Activated CD8-positive, alpha-beta memory T cell treated with anti-CD3 and anti-CD28 coated beads for 36 hours (primary cell): ENCODE measurements at regions not wholly inside any gene's neighbourhood (a gene's known extent, or its start where the extent isn't known, plus 50 kb on each side); places are given as distances from the start of the nearest gene placed in this dataset.
"Not testable (repeated sequence)": the region's sequence is repeated elsewhere in the genome, so short reads cannot be mapped to it uniquely, and the experiment has no call there.

ENCODE experiments used
- CTCF ChIA-PET: fragments of 350-600 bp; sonication (Branson Sonifier 250); formaldehyde crosslinking; loops from one replicate; lab custom pipeline; 2021; ENCODE audit warnings: antibody characterized with exemption; lab: Charles Lee
- POLR2A ChIA-PET: fragments of 350-600 bp; sonication (Branson Sonifier 250); formaldehyde crosslinking; loops from one replicate; lab custom pipeline; 2021; ENCODE audit warnings: antibody characterized with exemption; lab: Charles Lee

GRCh38 chr3:94758751-94759150, 695.9 kb downstream of the NSUN3 start:
- CTCF ChIA-PET, result no interaction called here
- POLR2A ChIA-PET, result no interaction called here

GRCh38 chr3:94772402-94772801, 709.5 kb downstream of the NSUN3 start:
- CTCF ChIA-PET, result no interaction called here
- POLR2A ChIA-PET, result no interaction called here

GRCh38 chr3:94775746-94776145, 712.9 kb downstream of the NSUN3 start:
- ChIA-PET POLR2A (no interaction called here), CTCF (no interaction called here)

- ChIA-PET CTCF (no interaction called here), POLR2A (no interaction called here)
Measured at GRCh38 chr3:94776401-94776915, 713.6 kb downstream of the NSUN3 start.

DNA sequence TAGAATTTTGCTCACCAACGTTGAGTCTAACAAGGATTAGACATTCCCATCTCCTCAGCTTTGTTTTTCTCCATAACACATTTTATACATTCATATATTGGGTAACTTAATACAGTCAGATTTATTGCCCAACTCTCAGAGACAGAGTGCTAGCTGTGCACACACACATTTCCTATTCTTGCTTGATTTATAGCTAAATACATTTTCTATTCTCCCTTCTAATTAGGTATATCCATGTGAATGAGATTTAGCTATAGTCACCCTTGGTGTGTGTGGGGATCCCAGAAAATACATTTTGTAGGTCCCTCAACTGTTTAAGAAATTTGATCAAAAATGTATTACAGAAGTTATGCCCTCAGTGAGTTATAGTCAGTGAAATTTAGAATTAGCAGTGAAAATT, 715.4 kb downstream of the NSUN3 start:
- POLR2A ChIA-PET, result no interaction called here
- CTCF ChIA-PET, result no interaction called here

DNA sequence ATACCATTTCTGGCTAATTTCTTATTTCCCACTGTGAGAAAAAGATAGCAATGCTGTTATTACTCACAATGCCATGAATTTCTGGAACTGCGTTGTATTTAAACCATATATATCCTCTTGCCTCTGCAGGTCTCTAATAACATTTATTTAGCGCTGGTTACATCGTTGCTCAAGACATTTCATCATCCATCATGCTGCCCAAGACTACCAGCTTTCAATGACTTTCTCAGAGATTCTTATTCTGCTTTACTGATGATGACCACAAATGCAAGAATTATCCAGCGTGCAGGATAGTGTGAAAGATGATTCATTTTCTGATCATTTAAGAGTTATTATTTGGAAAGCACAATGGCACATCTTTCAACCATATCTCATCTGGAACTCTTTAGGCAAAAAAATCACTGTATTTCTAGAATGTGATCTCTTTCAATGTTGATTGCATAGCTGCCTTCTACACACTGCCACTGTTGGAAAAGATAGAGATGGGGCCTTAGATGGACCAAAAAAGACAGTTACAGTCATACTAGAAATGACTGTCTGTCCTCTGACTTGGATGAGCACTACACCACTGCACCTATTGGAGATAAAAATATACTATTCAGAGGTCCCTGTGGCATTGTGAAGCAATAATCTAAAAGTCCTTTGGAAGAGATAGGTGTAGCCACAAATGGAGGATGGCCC, 716.1 kb downstream of the NSUN3 start:
- ChIA-PET CTCF (no interaction called here), POLR2A (no interaction called here)

DNA sequence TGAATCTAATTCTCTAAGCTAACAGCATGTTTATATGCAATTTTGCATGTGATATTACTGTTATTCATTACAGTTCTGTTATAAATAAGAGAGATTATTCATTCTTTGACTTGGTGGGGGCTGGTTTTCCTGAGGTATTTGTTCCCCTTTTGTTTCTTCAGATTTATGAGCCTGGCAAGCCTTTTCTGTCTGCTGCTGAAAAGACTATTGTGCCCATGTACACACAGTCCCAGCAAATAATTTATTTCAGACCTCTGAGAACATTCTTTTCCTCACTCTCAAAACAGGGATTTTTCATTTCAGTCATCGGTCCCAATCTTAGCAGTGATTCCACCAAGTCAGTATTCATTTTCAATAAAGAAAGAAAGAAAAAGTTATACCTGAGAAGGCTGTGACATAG, 716.8 kb downstream of the NSUN3 start:
- POLR2A ChIA-PET, result no interaction called here
- CTCF ChIA-PET, result no interaction called here

GRCh38 chr3:94784274-94784673, 721.4 kb downstream of the NSUN3 start:
- ChIA-PET POLR2A (no interaction called here), CTCF (no interaction called here)

DNA sequence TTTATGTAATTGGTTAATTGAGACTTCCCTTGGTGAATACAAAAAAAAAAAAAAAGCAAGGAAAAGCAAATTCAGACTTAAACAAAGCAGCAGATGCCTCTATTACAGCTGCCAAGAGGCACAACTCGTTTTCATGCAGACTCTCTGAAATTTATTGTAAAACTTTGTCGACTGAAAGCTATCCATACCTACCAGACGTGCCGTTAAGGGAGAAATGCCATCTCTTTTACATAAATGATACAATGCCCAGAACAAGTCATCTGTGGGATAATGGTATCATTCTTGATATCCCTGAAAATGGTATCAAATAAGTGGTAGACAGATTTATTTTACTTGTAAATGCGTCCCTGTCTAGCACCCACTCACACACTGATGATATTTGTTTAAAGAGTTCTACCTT, 724.2 kb downstream of the NSUN3 start:
- ChIA-PET CTCF (no interaction called here), POLR2A (no interaction called here)

GRCh38 chr3:94787734-94788270, 724.9 kb downstream of the NSUN3 start:
- ChIA-PET CTCF (no interaction called here), POLR2A (no interaction called here)

DNA sequence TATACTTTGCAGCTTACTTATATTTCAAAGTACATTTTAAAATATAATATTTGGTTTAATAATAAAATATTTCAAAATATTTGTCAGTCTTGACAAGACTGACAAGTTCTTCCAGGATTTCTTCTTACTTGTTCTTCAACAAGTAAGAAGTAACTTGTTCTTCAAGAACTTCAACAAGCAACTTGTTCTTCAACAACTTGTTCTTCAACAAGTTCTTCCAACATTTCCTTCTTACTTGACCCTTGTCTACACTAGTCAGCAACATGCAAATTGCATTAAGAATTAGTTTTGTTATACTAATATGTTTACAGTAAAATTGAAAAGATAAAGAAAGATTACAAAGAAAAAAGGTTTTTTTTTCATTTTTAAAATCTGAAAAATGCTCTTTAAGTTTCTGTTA, 731.7 kb downstream of the NSUN3 start:
- POLR2A ChIA-PET, result no interaction called here
- CTCF ChIA-PET, result no interaction called here

DNA sequence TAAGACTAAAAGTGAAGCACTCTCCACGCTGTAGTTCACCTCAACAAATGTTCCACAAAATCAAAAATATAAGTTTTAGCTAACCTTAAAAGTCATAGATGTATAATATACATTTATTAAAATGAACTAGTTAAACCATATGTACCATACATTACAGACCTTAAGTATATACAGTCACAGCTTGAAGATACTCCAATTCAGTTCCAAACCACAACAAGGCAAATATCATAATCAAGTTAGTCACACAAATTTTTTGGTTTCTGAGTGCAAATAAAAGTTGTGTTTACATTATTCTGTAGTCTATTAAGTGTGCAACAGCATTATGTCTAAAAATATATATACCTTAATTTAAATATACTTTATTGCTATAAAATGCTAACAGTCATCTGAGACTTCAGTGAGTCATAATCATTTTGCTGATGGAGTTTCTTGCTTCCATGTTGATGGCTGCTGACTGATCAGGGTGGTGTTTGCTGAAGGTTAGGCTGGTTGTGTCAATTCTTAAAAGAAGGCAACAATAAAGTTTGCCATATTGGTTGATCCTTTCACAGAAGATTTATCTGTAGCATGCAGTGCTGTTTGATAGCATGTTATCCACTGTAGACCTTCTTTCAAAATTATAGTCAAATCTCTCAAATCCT, 736.7 kb downstream of the NSUN3 start:
- POLR2A ChIA-PET, result no interaction called here
- CTCF ChIA-PET, result no interaction called here

GRCh38 chr3:94811836-94812235, 749.0 kb downstream of the NSUN3 start:
- CTCF ChIA-PET, result no interaction called here
- POLR2A ChIA-PET, result no interaction called here

DNA sequence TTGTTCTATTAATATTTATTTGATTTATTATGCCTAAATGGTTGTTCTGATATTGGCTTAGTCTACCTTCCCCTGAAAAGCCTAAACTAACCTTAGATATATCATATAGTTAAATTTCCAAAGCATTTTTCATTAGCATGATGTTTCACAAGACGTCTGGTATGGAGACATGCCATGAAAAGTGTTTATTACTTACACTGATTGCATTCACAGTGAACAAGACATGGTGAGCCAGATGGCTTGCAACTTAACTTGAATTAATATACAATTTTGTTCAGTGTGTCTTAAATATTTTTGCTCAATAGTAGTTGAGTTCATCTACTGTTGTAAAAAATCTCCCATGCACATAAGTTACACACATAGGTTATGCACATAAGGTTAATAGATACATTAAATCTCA, 758.4 kb downstream of the NSUN3 start:
- ChIA-PET CTCF (no interaction called here), POLR2A (no interaction called here)

- ChIA-PET CTCF (no interaction called here), POLR2A (no interaction called here)
Measured at GRCh38 chr3:94822298-94822697, 759.4 kb downstream of the NSUN3 start.

DNA sequence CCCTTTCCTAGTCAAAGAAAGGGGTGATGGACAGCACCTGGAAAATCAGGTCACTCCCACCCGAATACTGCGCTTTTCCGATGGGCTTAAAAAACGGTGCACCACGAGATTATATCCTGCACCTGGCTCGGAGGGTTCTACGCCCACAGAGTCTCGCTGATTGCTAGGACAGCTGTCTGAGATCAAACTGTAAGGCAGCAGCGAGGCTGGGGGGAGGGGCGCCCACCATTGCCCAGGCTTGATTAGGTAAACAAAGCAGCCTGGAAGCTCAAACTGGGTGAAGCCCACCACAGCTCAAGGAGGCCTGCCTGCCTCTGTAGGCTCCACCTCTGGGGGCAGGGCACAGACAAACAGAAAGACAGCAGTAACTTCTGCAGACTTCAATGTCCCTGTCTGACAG, 783.4 kb downstream of the NSUN3 start:
- POLR2A ChIA-PET, CTCF ChIA-PET: not testable (repeated sequence)

DNA sequence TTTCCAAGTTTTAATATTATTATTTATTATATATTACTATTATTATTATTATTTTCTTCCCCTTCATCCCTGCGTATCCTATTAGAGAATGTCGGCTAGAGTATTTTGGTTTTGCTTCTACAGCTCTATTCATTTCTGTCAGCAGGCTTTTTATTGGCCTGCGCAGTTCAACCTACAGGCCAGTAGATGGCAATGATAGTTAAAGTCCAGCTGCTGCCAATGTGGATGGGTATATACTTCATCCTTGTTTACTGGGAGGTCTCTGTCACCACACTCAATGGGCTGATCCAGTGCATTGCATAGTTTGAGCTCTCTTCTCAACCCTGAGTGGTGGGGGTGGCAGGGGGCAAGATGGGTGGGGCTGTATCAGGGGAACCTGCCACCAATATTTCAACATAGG, 799.8 kb downstream of the NSUN3 start:
- ChIA-PET CTCF (no interaction called here), POLR2A (no interaction called here)

DNA sequence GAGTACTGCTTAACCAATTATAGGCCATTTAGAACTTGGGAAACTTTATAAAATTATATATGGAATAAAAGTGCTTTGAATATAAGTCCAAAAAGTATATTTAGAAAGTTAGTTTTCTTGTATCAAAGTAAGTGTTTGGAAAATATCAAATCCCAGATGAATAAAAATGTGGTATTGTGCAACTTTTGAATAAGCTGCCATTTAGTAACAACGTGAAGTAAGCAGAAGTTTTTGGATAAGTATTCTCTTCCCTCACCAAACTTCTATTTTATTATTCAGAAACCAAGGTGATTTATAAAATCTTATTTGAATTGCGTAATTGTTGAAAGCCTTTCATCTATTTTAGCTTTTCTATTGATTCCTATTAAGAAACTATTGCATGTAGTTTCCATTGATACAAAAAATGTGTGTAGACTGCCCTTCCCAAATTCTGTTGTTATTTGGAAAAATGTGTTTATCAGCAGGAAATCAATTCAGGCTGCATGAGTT, 806.2 kb downstream of the NSUN3 start:
- ChIA-PET CTCF (no interaction called here), POLR2A (no interaction called here)

GRCh38 chr3:94873751-94874150, 810.9 kb downstream of the NSUN3 start:
- CTCF ChIA-PET, result no interaction called here
- POLR2A ChIA-PET, result no interaction called here

- ChIA-PET CTCF (no interaction called here), POLR2A (no interaction called here)
Measured at GRCh38 chr3:94875149-94875548, 812.3 kb downstream of the NSUN3 start.

- ChIA-PET POLR2A (no interaction called here), CTCF (no interaction called here)
Measured at GRCh38 chr3:94887065-94887464, 824.2 kb downstream of the NSUN3 start.
